ENCODE measurements at regions not wholly inside any gene's neighbourhood (a gene's known extent, or its start where the extent isn't known, plus 50 kb on each side); places are given as distances from the start of the nearest gene placed in this dataset.

GRCh38 chr10:8712656-8713055 lies 658.2 kb downstream of the GATA3 start (continued):
- TF ChIP-seq ZNF274 (IDR thresholded peaks at IDR 0.05; ENCODE audit: low read depth, low read length), result no peak

GRCh38 chr10:8719971-8720370 lies 665.5 kb downstream of the GATA3 start:
- no peak overlapping the region for H2AFZ ChIP-seq (ENCODE audit: low read depth, low read length, poor library complexity, severe bottlenecking)
- intact Hi-C loops (cut with micrococcal nuclease), result no loop called here
- BruUV-seq (replicated peaks), result no TSS peak
- H3K79me2 ChIP-seq (ENCODE audit: insufficient read depth, low read length), result no peaks in the 10 kb centered on the region
- no peak overlapping the region for H3K9ac ChIP-seq (ENCODE audit: low read length)
- ChIA-PET RAD21 (ENCODE audit: low non-redundant PET in 1 of 2, low total read pairs in 2 of 2, uncharacterized antibody in 2 of 2, unreplicated experiment in 2 of 2) (no interaction called here), CTCF (no interaction called here), POLR2A (no interaction called here)
- H3K36me3 ChIP-seq (ENCODE audit: control insufficient read depth in 1 of 2, insufficient read depth in 2 of 2, low read length in 2 of 2), result no peaks in the 10 kb centered on the region
- H3K4me2 ChIP-seq (ENCODE audit: low read length), result no peak overlapping the region
- no peak overlapping the region for H3K4me3 ChIP-seq (replicated peaks in 1 of 2; ENCODE audit: low read depth in 1 of 2, low read length in 2 of 2)
- H3K9me3 ChIP-seq (ENCODE audit: control insufficient read depth in 1 of 2, insufficient read depth in 1 of 2, low read depth in 1 of 2, low read length in 2 of 2), result peaks cover 15 to 40% of the 10 kb centered on the region in 2 experiments; a peak in 2 of 4 replicates
- DNase-seq (ENCODE audit: low read depth, low spot score), result no peak
- no peaks in the 10 kb centered on the region for H4K20me1 ChIP-seq (ENCODE audit: insufficient read depth)
- H3K9me2 ChIP-seq (ENCODE audit: insufficient read depth), result no peaks in the 10 kb centered on the region
- H3K27ac ChIP-seq (ENCODE audit: low read depth, low read length), result no peak overlapping the region
- H3K27me3 ChIP-seq (ENCODE audit: insufficient read depth, low read length), result no peaks in the 10 kb centered on the region
- ATAC-seq, result no peak
- no peak for TF ChIP-seq REST (IDR thresholded peaks at IDR 0.05; ENCODE audit: low read depth)
- TF ChIP-seq FOSL1 (IDR thresholded peaks at IDR 0.05; ENCODE audit: low read depth), result no peak
- no peak for TF ChIP-seq ZBTB33 (IDR thresholded peaks at IDR 0.05; ENCODE audit: extremely low read depth, insufficient replicate concordance, low read length)
- no peak for TF ChIP-seq YY1 (IDR thresholded peaks at IDR 0.05; ENCODE audit: extremely low read depth, insufficient replicate concordance, low read depth, low read length)
- no peak for TF ChIP-seq SIN3A (IDR thresholded peaks at IDR 0.05; ENCODE audit: low read depth)
- no peak for TF ChIP-seq EZH2 (IDR thresholded peaks at IDR 0.05)
- no peak for TF ChIP-seq CTCF (IDR thresholded peaks at IDR 0.05 in 2 of 3, conservative IDR thresholded peaks at IDR 0.05 in 1 of 3; ENCODE audit: borderline replicate concordance in 1 of 3, insufficient read depth in 1 of 3, low read depth in 2 of 3, low read length in 2 of 3)
- no peak for TF ChIP-seq POLR2AphosphoS5 (IDR thresholded peaks at IDR 0.05; ENCODE audit: low read depth, low read length)
- no peak for TF ChIP-seq EGR1 (IDR thresholded peaks at IDR 0.05; ENCODE audit: low read depth)
- TF ChIP-seq ZFX (IDR thresholded peaks at IDR 0.05), result no peak
- TF ChIP-seq CEBPB (IDR thresholded peaks at IDR 0.05; ENCODE audit: low read depth), result no peak
- H3K4me1 ChIP-seq (ENCODE audit: control insufficient read depth in 1 of 2, insufficient read depth in 2 of 2, low read length in 2 of 2), result no peaks in the 10 kb centered on the region

Data from HCT116 (cell line).